Uterus (tissue), 3 donors: ENCODE measurements at regions not wholly inside any gene's neighbourhood (a gene's known extent, or its start where the extent isn't known, plus 50 kb on each side); places are given as distances from the start of the nearest gene placed in this dataset.

Experiments
- DNase-seq, 2 donors: peaks; one replicate each; pipeline ENCODE4 v3.0.0-alpha.2; 2019 to 2020
- H3K27ac ChIP-seq, 2 donors: fragments of 200-600 bp; sonication (generic); 1 replicate in 1 of 2; 2 replicates in 1 of 2; pipeline ENCODE4 v1.5.1; 2016 to 2018
- H3K27me3 ChIP-seq, 2 donors: fragments of 200-600 bp; sonication (generic); one replicate each; pipeline ENCODE4 v1.5.1; 2018 to 2019; ENCODE audit warnings: control low read depth in 1 of 2
- H3K36me3 ChIP-seq, 2 donors: fragments of 200-600 bp; sonication (generic); one replicate each; pipeline ENCODE4 v1.5.1; 2019; ENCODE audit warnings: control low read depth in 1 of 2
- H3K4me1 ChIP-seq, 2 donors: fragments of 200-600 bp; sonication (generic); one replicate each; pipeline ENCODE4 v1.5.1; 2018 to 2019; ENCODE audit warnings: control low read depth in 1 of 2
- H3K4me3 ChIP-seq, 2 donors: fragments of 200-600 bp; sonication (generic); 1 replicate in 1 of 2; 2 replicates in 1 of 2; pipeline ENCODE4 v1.5.1; 2018 to 2019; ENCODE audit warnings: mild to moderate bottlenecking in 1 of 2
- H3K9me3 ChIP-seq, 2 donors: fragments of 200-600 bp; sonication (generic); one replicate each; pipeline ENCODE4 v1.5.1; 2019; ENCODE audit warnings: control low read depth in 1 of 2
- POLR2A ChIP-seq, 2 donors: fragments of 450-650 bp; IDR thresholded peaks; one replicate each; pipeline ENCODE4 v1.6.1; 2016; ENCODE audit warnings: antibody characterized with exemption in 2 of 2, mild to moderate bottlenecking in 1 of 2, moderate library complexity in 1 of 2
- intact Hi-C: fragments of 100-400 bp; cut with DNase I; formaldehyde crosslinking; loops from one replicate; pipeline ENCODE4 v1.15.1; 2023; ENCODE audit warnings: low total_unique reads
- TF ChIP-seq, protein P1 (sequence below), 4 experiments: fragments of 200-600 bp in 2 of 4; fragments of 450-650 bp in 2 of 4; sonication (generic) in 2 of 4; IDR thresholded peaks; one replicate each; pipeline ENCODE4 v1.5.1; 2016 to 2019; ENCODE audit warnings: antibody characterized with exemption in 4 of 4, mild to moderate bottlenecking in 2 of 4, moderate library complexity in 1 of 4
- donor health status: DM: yes; HTN: yes; CAD: no.

- no peak overlapping the region for H3K4me3 ChIP-seq
- intact Hi-C loops: no loop called here
- H3K4me1 ChIP-seq: no peaks in the 10 kb centered on the region
- no peaks in the 10 kb centered on the region for H3K9me3 ChIP-seq
- TF ChIP-seq, protein P1, sequence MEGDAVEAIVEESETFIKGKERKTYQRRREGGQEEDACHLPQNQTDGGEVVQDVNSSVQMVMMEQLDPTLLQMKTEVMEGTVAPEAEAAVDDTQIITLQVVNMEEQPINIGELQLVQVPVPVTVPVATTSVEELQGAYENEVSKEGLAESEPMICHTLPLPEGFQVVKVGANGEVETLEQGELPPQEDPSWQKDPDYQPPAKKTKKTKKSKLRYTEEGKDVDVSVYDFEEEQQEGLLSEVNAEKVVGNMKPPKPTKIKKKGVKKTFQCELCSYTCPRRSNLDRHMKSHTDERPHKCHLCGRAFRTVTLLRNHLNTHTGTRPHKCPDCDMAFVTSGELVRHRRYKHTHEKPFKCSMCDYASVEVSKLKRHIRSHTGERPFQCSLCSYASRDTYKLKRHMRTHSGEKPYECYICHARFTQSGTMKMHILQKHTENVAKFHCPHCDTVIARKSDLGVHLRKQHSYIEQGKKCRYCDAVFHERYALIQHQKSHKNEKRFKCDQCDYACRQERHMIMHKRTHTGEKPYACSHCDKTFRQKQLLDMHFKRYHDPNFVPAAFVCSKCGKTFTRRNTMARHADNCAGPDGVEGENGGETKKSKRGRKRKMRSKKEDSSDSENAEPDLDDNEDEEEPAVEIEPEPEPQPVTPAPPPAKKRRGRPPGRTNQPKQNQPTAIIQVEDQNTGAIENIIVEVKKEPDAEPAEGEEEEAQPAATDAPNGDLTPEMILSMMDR (IDR thresholded peaks at IDR 0.05): no peak
- TF ChIP-seq POLR2A (IDR thresholded peaks at IDR 0.05): no peak
- no peak for DNase-seq
- no peaks in the 10 kb centered on the region for H3K27me3 ChIP-seq
- H3K27ac ChIP-seq: no peak overlapping the region
- no peaks in the 10 kb centered on the region for H3K36me3 ChIP-seq
Observed at GRCh38 chr18:2390158-2390557, 181.1 kb downstream of the METTL4 start.

DNA sequence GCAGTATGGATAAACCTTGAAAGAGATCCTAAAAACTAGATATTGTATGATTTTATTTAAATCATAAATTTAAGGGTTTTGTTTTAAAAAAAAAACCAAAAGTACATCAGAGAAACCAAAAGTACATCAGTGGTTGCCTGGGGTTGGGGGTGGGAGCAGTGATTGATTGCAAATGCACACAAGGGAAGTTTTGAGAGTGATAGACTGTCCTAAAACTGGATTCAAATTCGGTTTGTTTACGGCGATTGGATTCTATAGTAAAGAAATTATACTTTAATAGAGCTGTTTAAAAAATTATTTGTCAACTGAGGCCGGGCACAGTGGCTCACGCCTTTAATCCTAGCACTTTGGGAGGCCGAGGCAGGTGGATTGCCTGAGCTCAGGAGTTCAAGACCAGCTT, 179.8 kb downstream of the METTL4 start:
- Histone ChIP-seq H3K9me3 (no peaks in the 10 kb centered on the region), H3K27me3 (no peaks in the 10 kb centered on the region), H3K4me1 (no peaks in the 10 kb centered on the region), H3K4me3 (no peak overlapping the region), H3K27ac (no peak overlapping the region), H3K36me3 (no peaks in the 10 kb centered on the region)
- DNase-seq: no peak
- intact Hi-C loops: no loop called here
- TF ChIP-seq POLR2A (IDR thresholded peaks at IDR 0.05): no peak
- TF ChIP-seq, protein P1 (IDR thresholded peaks at IDR 0.05): no peak

DNA sequence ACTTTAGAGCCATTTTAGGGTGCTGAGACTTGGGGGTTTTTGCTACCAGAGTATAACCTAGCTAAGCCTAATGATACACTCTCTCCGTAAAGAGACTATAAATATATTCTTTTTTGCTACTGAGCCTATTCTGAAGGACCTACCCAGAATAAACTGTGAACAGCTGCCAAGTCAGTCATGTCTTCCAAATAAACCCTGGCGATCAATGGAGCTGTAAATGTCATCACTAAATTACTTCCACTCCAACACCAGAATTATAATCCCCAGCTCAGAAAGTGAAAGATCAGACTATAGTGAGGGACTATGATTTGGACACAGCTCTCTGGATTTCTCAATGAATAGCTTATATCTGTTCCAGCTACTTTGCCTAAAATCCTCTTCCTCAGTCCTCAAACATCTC, 178.9 kb downstream of the METTL4 start:
- intact Hi-C loops: no loop called here
- H3K4me3 ChIP-seq: no peak overlapping the region
- no peak for DNase-seq
- H3K9me3 ChIP-seq: no peaks in the 10 kb centered on the region
- TF ChIP-seq, protein P1 (IDR thresholded peaks at IDR 0.05): no peak
- no peak for TF ChIP-seq POLR2A (IDR thresholded peaks at IDR 0.05)
- H3K4me1 ChIP-seq: no peaks in the 10 kb centered on the region
- no peak overlapping the region for H3K27ac ChIP-seq
- H3K36me3 ChIP-seq: no peaks in the 10 kb centered on the region
- no peaks in the 10 kb centered on the region for H3K27me3 ChIP-seq

GRCh38 chr18:2394684-2395083, 176.6 kb downstream of the METTL4 start:
- no peak for TF ChIP-seq POLR2A (IDR thresholded peaks at IDR 0.05)
- TF ChIP-seq, protein P1 (IDR thresholded peaks at IDR 0.05): no peak
- Histone ChIP-seq H3K36me3 (no peaks in the 10 kb centered on the region), H3K4me3 (no peak overlapping the region), H3K4me1 (no peaks in the 10 kb centered on the region), H3K27me3 (no peaks in the 10 kb centered on the region), H3K27ac (no peak overlapping the region), H3K9me3 (no peaks in the 10 kb centered on the region)
- no peak for DNase-seq
- intact Hi-C loops: no loop called here

DNA sequence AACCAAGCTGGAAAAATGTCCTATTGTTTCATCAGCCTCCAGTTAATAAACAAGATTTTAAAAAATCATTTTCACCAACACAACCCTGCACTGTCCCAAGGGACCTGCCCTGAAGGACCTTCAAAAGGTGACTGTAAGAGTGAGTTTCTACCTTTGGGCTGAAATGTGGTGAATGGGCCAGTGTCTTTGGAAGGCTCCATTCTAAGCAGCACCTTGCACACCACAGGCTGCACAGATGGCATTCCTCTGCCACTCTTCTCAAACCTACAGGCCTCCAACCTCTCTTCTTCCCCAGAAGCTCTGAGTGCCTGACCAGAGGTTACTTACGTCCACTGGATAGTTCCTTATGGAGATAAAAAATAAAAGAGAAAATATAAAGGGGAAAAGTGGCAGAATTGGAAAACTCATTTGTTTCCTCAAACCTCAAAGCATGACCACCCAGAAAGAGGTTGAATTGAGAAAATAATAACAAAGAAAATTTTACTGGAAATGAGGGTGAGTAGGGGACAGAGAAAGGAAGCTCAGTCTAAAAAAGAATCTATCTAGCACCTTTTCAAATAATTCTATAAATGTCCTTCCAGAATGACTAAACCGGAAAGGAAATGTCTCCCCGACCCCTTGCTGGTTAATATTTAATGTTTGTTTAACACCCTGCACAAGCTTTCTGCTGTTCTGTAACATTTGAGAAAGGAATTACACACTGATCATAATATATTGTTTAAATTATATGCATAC, 175.7 kb downstream of the METTL4 start:
- H3K27me3 ChIP-seq: no peaks in the 10 kb centered on the region
- intact Hi-C loops: no loop called here
- no peak for TF ChIP-seq POLR2A (IDR thresholded peaks at IDR 0.05)
- TF ChIP-seq, protein P1 (IDR thresholded peaks at IDR 0.05): no peak
- H3K4me1 ChIP-seq: no peaks in the 10 kb centered on the region
- no peak overlapping the region for H3K4me3 ChIP-seq
- no peak overlapping the region for H3K27ac ChIP-seq
- H3K9me3 ChIP-seq: no peaks in the 10 kb centered on the region
- DNase-seq: no peak
- no peaks in the 10 kb centered on the region for H3K36me3 ChIP-seq
